H1 (cell line): ENCODE measurements at regions not wholly inside any gene's neighbourhood (a gene's known extent, or its start where the extent isn't known, plus 50 kb on each side); places are given as distances from the start of the nearest gene placed in this dataset.

ENCODE experiments used
- CHD7 ChIP-seq: fragments of 300-600 bp; sonication (generic); IDR thresholded peaks from 2 replicates; pipeline ENCODE4 v1.7.1; 2012; ENCODE audit warnings: low read length, moderate library complexity, mild to moderate bottlenecking, inconsistent platforms; ENCODE audit not compliant: insufficient replicate concordance

- TF ChIP-seq CHD7: no peak
- TF ChIP-seq, all 59 proteins: peak for 0
These were observed 162.7 kb downstream of the RPS24 start (continued) for GRCh38 chr10:78196396-78196795.
